Pancreas (tissue), 10 donors: ENCODE measurements at regions not wholly inside any gene's neighbourhood (a gene's known extent, or its start where the extent isn't known, plus 50 kb on each side); places are given as distances from the start of the nearest gene placed in this dataset.

Experiments used
- ATAC-seq, 4 donors: fragments of 200-7000 bp; cut with Tn5 transposase; one replicate each; pipeline versions ENCODE4 v1.8.0 to v1.9.1; 2020; ENCODE audit warnings: mild to moderate bottlenecking in 4 of 4, moderate library complexity in 4 of 4
- DNase-seq, 6 donors: peaks; one replicate each; pipeline ENCODE4 v3.0.0-alpha.2; 2020
- FAIRE-seq: peaks from 2 replicates; lab custom pipeline; 2012; peaks lifted over from hg19 to GRCh38; lab: Jason Lieb, UNC
- H3K27ac ChIP-seq, 4 donors: fragments of 200-600 bp; sonication (generic); 1 replicate in 3 of 4; 2 replicates in 1 of 4; pipeline versions ENCODE4 v1.5.0 to v1.8.0; 2020
- H3K27me3 ChIP-seq, 4 donors: fragments of 200-600 bp; one replicate each; pipeline ENCODE4 v1.8.0; 2021
- H3K36me3 ChIP-seq, 3 donors: fragments of 200-600 bp; sonication (generic) in 1 of 3; one replicate each; pipeline versions ENCODE4 v1.5.0 to v1.8.0; 2020 to 2021
- H3K4me1 ChIP-seq, 3 donors: fragments of 200-600 bp; one replicate each; pipeline ENCODE4 v1.8.0; 2021
- H3K4me3 ChIP-seq, 4 donors: fragments of 200-600 bp; sonication (generic) in 2 of 4; one replicate each; pipeline versions ENCODE4 v1.5.0 to v1.8.0; 2020 to 2021
- H3K9me3 ChIP-seq, 4 donors: fragments of 200-600 bp; one replicate each; pipeline ENCODE4 v1.8.0; 2021
- WGBS, 2 donors: extraction: QIAGEN DNeasy Blood & Tissue Kit; methylation state at CpG; one replicate each; pipeline ENCODE4 v1.1.7; 2013; 5-methylcytosine and 5-hydroxymethylcytosine counted together
- intact Hi-C, 3 donors: fragments of 100-400 bp; cut with DNase I; formaldehyde crosslinking; loops; one replicate each; pipeline versions ENCODE4 v1.11.1 to v1.14.2; 2022
- TF ChIP-seq, protein P1 (sequence below), 4 donors: fragments of 200-600 bp; sonication (generic) in 3 of 4; IDR thresholded peaks; one replicate each; pipeline versions ENCODE4 v1.5.0 to v1.8.0; 2021; ENCODE audit warnings: antibody characterized with exemption in 4 of 4
- donor health status: healthy with polysubstance abuse.
- donor health status: DM: no; HTN: no; CAD: no; lungs with moderate emphysema.
- donor health status: DM: no; HTN: no; CAD: no.
- donor health status: control.
- donor health status: control.
- donor health status: Bipolar disorder and iron deficiency.
- donor health status: DM: yes; HTN: yes; CAD: no.
- donor health status: DM: no; HTN: no; CAD: no.
- donor health status: DM: no; HTN: no; CAD: no.
- donor health status: DM: yes; HTN: yes; CAD: no.

DNA sequence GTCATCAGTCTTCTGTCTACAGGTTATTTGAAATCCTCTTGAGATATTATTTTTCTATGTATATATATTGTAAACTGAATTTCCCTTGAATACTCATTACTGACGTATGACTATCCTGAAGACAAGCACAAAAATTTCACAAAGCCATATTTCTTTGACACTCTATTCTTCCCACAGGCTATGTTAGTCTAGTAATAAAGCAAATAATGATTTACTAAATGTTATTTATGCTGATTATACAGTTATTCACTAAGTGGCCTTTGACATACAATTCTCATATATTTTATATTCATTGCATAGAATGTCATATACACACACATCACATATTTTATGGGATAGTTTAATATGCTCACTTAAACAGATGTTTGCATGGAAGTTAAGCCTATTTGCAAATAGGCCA, 793.0 kb upstream of the GRAMD2B start:
- no peak for FAIRE-seq
- WGBS, 2 donors: 79 to 87% methylated on average over 1 of the region's 1 CpG

DNA sequence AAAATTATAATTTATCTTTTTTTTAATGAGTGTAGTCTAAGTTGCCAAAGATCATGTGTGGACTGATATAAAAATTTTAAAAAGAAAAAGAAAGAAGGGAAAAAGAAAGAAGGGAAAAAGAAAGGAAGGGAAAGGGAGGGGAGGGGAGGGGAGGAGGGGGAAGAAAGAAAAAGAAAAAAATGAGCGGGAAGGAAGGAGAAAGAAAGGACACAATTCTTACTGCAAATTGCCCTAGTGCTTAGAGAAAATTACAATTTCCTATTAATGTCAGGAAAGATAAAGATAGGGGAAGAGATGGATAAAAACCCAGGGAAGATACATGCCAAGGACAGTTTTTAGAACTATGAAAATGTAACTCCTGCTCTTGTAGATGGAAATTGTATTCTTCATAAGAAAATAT, 789.7 kb upstream of the GRAMD2B start:
- FAIRE-seq (no peak), ATAC-seq (no peak), DNase-seq (no peak)
- Histone ChIP-seq H3K27ac (no peak overlapping the region), H3K4me1 (no peaks in the 10 kb centered on the region), H3K9me3 (no peaks in the 10 kb centered on the region), H3K36me3 (no peaks in the 10 kb centered on the region), H3K4me3 (no peak overlapping the region), H3K27me3 (no peaks in the 10 kb centered on the region)
- WGBS, 2 donors: 84 to 90% methylated on average over 1 of the region's 1 CpG
- intact Hi-C loops: no loop called here
- TF ChIP-seq, protein P1, sequence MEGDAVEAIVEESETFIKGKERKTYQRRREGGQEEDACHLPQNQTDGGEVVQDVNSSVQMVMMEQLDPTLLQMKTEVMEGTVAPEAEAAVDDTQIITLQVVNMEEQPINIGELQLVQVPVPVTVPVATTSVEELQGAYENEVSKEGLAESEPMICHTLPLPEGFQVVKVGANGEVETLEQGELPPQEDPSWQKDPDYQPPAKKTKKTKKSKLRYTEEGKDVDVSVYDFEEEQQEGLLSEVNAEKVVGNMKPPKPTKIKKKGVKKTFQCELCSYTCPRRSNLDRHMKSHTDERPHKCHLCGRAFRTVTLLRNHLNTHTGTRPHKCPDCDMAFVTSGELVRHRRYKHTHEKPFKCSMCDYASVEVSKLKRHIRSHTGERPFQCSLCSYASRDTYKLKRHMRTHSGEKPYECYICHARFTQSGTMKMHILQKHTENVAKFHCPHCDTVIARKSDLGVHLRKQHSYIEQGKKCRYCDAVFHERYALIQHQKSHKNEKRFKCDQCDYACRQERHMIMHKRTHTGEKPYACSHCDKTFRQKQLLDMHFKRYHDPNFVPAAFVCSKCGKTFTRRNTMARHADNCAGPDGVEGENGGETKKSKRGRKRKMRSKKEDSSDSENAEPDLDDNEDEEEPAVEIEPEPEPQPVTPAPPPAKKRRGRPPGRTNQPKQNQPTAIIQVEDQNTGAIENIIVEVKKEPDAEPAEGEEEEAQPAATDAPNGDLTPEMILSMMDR (IDR thresholded peaks at IDR 0.05): no peak

More for the DNA sequence above, 793.0 kb upstream of the GRAMD2B start:
- H3K27ac ChIP-seq: no peak overlapping the region
- H3K9me3 ChIP-seq: no peaks in the 10 kb centered on the region
- DNase-seq: no peak
- H3K36me3 ChIP-seq: no peaks in the 10 kb centered on the region
- no peak for ATAC-seq
- TF ChIP-seq, protein P1 (IDR thresholded peaks at IDR 0.05): no peak
- no peaks in the 10 kb centered on the region for H3K4me1 ChIP-seq
- H3K27me3 ChIP-seq: no peaks in the 10 kb centered on the region
- intact Hi-C loops: no loop called here
- H3K4me3 ChIP-seq: no peak overlapping the region

DNA sequence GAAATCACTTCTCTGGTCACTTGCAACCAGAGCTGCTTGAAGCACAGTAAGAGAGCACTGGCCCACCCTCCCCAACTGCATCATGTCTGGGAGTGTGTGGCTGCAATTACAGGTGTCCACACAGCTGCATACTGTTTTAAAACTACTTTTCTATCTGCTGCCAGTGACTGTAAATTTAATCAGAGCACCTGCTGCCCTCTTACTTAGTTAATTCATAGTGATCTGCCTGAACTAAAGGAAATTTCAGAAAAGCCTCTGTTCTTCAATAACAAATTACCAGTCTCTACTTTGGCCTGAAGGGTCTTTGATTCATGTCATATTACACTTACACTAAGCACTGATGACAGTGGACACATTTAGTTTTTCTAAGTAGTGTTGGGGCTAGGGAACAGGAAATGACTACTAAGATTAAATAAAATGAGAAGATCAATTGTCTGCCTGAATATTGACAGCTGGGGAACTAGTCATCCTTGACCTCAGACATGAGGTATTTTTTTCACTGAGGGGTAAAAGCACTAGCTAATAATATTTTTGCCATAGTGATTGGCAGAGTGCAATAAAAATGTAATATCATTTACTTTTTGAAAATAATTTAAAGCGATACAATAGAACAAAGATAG, 788.9 kb upstream of the GRAMD2B start:
- no peak overlapping the region for H3K4me3 ChIP-seq
- H3K4me1 ChIP-seq: no peaks in the 10 kb centered on the region
- 96 to 97% methylated on average over 1 of the region's 1 CpG for WGBS, 2 donors
- no peaks in the 10 kb centered on the region for H3K36me3 ChIP-seq
- no peak for ATAC-seq
- intact Hi-C loops: no loop called here
- DNase-seq: no peak
- H3K27ac ChIP-seq: no peak overlapping the region
- no peaks in the 10 kb centered on the region for H3K27me3 ChIP-seq
- no peak for FAIRE-seq
- H3K9me3 ChIP-seq: no peaks in the 10 kb centered on the region
- TF ChIP-seq, protein P1 (IDR thresholded peaks at IDR 0.05): no peak

DNA sequence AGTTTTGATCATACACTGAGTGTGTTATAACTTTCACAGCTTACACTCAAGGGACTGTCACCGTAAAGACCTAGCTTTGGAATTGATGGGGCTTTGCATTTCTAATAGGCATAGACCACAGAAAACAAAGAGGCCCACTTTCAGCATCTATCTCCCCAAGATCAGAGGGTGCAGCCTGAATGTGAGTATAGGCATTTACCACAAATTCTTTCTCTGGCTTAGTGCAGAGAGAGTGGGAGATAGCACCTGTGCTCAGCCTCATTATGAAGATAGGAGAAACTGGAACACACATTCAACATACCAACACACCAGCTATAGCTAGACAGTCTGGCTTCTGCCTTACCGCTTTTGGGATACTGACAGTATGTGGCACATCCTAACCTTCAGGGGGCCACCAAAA, 783.4 kb upstream of the GRAMD2B start:
- H3K9me3 ChIP-seq: no peaks in the 10 kb centered on the region
- no peak for DNase-seq
- 92 to 94% methylated on average over 2 of the region's 2 CpGs for WGBS, 2 donors
- H3K4me3 ChIP-seq: no peak overlapping the region
- H3K36me3 ChIP-seq: no peaks in the 10 kb centered on the region
- FAIRE-seq: no peak
- H3K27ac ChIP-seq: no peak overlapping the region
- no peaks in the 10 kb centered on the region for H3K27me3 ChIP-seq
- ATAC-seq: no peak
- no peaks in the 10 kb centered on the region for H3K4me1 ChIP-seq
- intact Hi-C loops: no loop called here
- TF ChIP-seq, protein P1 (IDR thresholded peaks at IDR 0.05): no peak

DNA sequence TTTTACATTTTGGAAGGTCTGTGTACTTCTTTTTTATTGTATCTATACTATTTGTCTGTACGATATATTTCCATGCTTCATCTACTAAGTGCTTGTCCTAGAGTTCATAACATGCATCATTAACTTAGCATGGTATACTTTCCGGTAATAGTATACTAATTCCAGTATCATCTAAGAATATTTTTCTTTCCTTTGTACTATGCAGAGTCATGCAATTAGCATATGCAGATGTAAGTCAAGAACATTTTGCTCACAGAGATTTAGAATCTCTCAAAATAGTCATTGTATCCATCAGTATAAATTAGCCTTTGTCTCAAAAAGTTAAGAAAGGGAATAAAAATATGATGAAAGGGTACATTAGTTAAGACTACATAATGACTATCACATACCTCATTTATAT, 770.4 kb upstream of the GRAMD2B start:
- ATAC-seq (no peak), FAIRE-seq (no peak), DNase-seq (no peak)
- Histone ChIP-seq H3K4me3 (no peak overlapping the region), H3K36me3 (no peaks in the 10 kb centered on the region), H3K27me3 (no peaks in the 10 kb centered on the region), H3K27ac (no peak overlapping the region), H3K4me1 (peaks cover 3 to 16% (median 8%) of the 10 kb centered on the region in 3 donors), H3K9me3 (no peaks in the 10 kb centered on the region)
- intact Hi-C loops: no loop called here
- WGBS, 2 donors: 94 to 96% methylated on average over 2 of the region's 2 CpGs
- TF ChIP-seq, protein P1 (IDR thresholded peaks at IDR 0.05): no peak
